ENCODE measurements at regions not wholly inside any gene's neighbourhood (a gene's known extent, or its start where the extent isn't known, plus 50 kb on each side); places are given as distances from the start of the nearest gene placed in this dataset.
A peak's percentile ranks its signal among the peaks of the same experiment; 100 is the strongest.

- intact Hi-C loops (cut with DNase I; ENCODE audit: low total_unique reads): loop anchor here (5.0 kb wide), 1 partner anchor 273 kb away; no protein-coding TSS in a partner anchor
- TF ChIP-seq CTCF (IDR thresholded peaks at IDR 0.05 in 4 of 5, conservative IDR thresholded peaks at IDR 0.05 in 1 of 5) (no peak), POLR2A (IDR thresholded peaks at IDR 0.05) (no peak)
Measured at GRCh38 chr13:77999746-78000145, 81.1 kb upstream of the EDNRB start.

GRCh38 chr13:77994166-77994565, 75.5 kb upstream of the EDNRB start:
- no peaks in the 10 kb centered on the region for H3K4me1 ChIP-seq
- H3K4me3 ChIP-seq: no peak overlapping the region
- TF ChIP-seq CTCF (IDR thresholded peaks at IDR 0.05 in 4 of 5, conservative IDR thresholded peaks at IDR 0.05 in 1 of 5) (no peak), POLR2A (IDR thresholded peaks at IDR 0.05) (no peak)
- intact Hi-C loops (cut with DNase I; ENCODE audit: low total_unique reads) (no loop called here), in situ Hi-C loops (cut with MboI; ENCODE audit: low sequenced_read_pairs in 4 of 4) (no loop called here)
- DNase-seq (no peak), ATAC-seq (no peak)
- no peaks in the 10 kb centered on the region for H3K36me3 ChIP-seq
- no peak overlapping the region for H3K27ac ChIP-seq
- no peaks in the 10 kb centered on the region for H3K9me3 ChIP-seq
- no peaks in the 10 kb centered on the region for H3K27me3 ChIP-seq

More at GRCh38 chr13:77999746-78000145, 81.1 kb upstream of the EDNRB start:
- H3K27me3 ChIP-seq: no peaks in the 10 kb centered on the region
- H3K27ac ChIP-seq: no peak overlapping the region
- in situ Hi-C loops (cut with MboI; ENCODE audit: low sequenced_read_pairs in 4 of 4): no loop called here
- DNase-seq (no peak), ATAC-seq (no peak)
- H3K4me1 ChIP-seq: no peaks in the 10 kb centered on the region
- no peaks in the 10 kb centered on the region for H3K36me3 ChIP-seq
- H3K9me3 ChIP-seq: no peaks in the 10 kb centered on the region
- no peak overlapping the region for H3K4me3 ChIP-seq

GRCh38 chr13:77991003-77991402, 72.4 kb upstream of the EDNRB start:
- H3K27ac ChIP-seq: peak overlapping the region in 1 of 4 donors; percentile 29
- in situ Hi-C loops (cut with MboI; ENCODE audit: low sequenced_read_pairs in 4 of 4) (no loop called here), intact Hi-C loops (cut with DNase I; ENCODE audit: low total_unique reads) (no loop called here)
- TF ChIP-seq CTCF (IDR thresholded peaks at IDR 0.05 in 4 of 5, conservative IDR thresholded peaks at IDR 0.05 in 1 of 5) (no peak), POLR2A (IDR thresholded peaks at IDR 0.05) (no peak)
- H3K27me3 ChIP-seq: no peaks in the 10 kb centered on the region
- DNase-seq (no peak), ATAC-seq (peak in 1 of 2 donors; percentile 50)
- no peak overlapping the region for H3K4me3 ChIP-seq
- H3K9me3 ChIP-seq: no peaks in the 10 kb centered on the region
- no peaks in the 10 kb centered on the region for H3K36me3 ChIP-seq
- peaks cover 0 to 6% of the 10 kb centered on the region in 2 donors for H3K4me1 ChIP-seq

- TF ChIP-seq POLR2A (IDR thresholded peaks at IDR 0.05) (no peak), CTCF (IDR thresholded peaks at IDR 0.05 in 4 of 5, conservative IDR thresholded peaks at IDR 0.05 in 1 of 5) (no peak)
- intact Hi-C loops (cut with DNase I; ENCODE audit: low total_unique reads): loop anchor here (10.0 kb wide), 1 partner anchor 74 kb away; the partner anchor contains the start of gene EDNRB
- Histone ChIP-seq H3K27ac (no peak overlapping the region), H3K4me3 (no peak overlapping the region), H3K9me3 (no peaks in the 10 kb centered on the region), H3K4me1 (peaks cover 0 to 6% of the 10 kb centered on the region in 2 donors), H3K27me3 (no peaks in the 10 kb centered on the region), H3K36me3 (no peaks in the 10 kb centered on the region)
- in situ Hi-C loops (cut with MboI; ENCODE audit: low sequenced_read_pairs in 4 of 4): no loop called here
- DNase-seq (no peak), ATAC-seq (no peak)
Measured at GRCh38 chr13:77989281-77989680, 70.7 kb upstream of the EDNRB start.

- Histone ChIP-seq H3K4me3 (no peak overlapping the region), H3K27me3 (no peaks in the 10 kb centered on the region), H3K4me1 (peaks cover 0 to 6% of the 10 kb centered on the region in 2 donors), H3K36me3 (no peaks in the 10 kb centered on the region), H3K9me3 (no peaks in the 10 kb centered on the region), H3K27ac (no peak overlapping the region)
- intact Hi-C loops (cut with DNase I; ENCODE audit: low total_unique reads) (loop anchor here (10.0 kb wide), 1 partner anchor 74 kb away; the partner anchor contains the start of gene EDNRB), in situ Hi-C loops (cut with MboI; ENCODE audit: low sequenced_read_pairs in 4 of 4) (no loop called here)
- DNase-seq: no peak
- TF ChIP-seq POLR2A (IDR thresholded peaks at IDR 0.05): no peak
- no peak for TF ChIP-seq CTCF (IDR thresholded peaks at IDR 0.05 in 4 of 5, conservative IDR thresholded peaks at IDR 0.05 in 1 of 5)
- no peak for ATAC-seq
Measured at GRCh38 chr13:77988355-77988754, 69.7 kb upstream of the EDNRB start.
